OCI-LY1 (cell line): ENCODE measurements at regions not wholly inside any gene's neighbourhood (a gene's known extent, or its start where the extent isn't known, plus 50 kb on each side); places are given as distances from the start of the nearest gene placed in this dataset.

Source experiments
- H2AFZ ChIP-seq: fragments of 200-600 bp; sonication (generic), shearing (Covaris generic); 2 replicates; pipeline ENCODE4 v1.6.0; 2014; ENCODE audit warnings: antibody characterized with exemption, mild to moderate bottlenecking, low read length
- H3F3A ChIP-seq: fragments of 200-600 bp; sonication (generic), shearing (Covaris generic); 2 replicates; pipeline ENCODE4 v1.6.0; 2014; ENCODE audit warnings: mild to moderate bottlenecking, antibody characterized with exemption, low read length, moderate library complexity; ENCODE audit not compliant: insufficient read depth
- H3K27ac ChIP-seq: fragments of 200-600 bp; sonication (generic); 2 replicates; pipeline ENCODE4 v1.5.1; 2014; ENCODE audit warnings: low read length, mixed run types, mild to moderate bottlenecking, low read depth; ENCODE audit not compliant: poor library complexity, severe bottlenecking
- H3K27me3 ChIP-seq: fragments of 200-600 bp; sonication (generic); 2 replicates; pipeline ENCODE4 v1.6.0; 2014; ENCODE audit warnings: antibody characterized with exemption, mild to moderate bottlenecking, low read length, moderate library complexity; ENCODE audit not compliant: insufficient read depth
- H3K36me3 ChIP-seq: fragments of 200-600 bp; sonication (generic); 2 replicates; pipeline ENCODE4 v1.6.1; 2014; ENCODE audit warnings: mild to moderate bottlenecking, antibody characterized with exemption, low read length, moderate library complexity, mixed read lengths; ENCODE audit not compliant: insufficient read depth
- H3K4me1 ChIP-seq: fragments of 200-600 bp; sonication (generic); 2 replicates; pipeline ENCODE4 v1.5.1; 2014; ENCODE audit warnings: mild to moderate bottlenecking, low read length, moderate library complexity; ENCODE audit not compliant: insufficient read depth, severe bottlenecking
- H3K4me2 ChIP-seq: fragments of 200-600 bp; sonication (generic), shearing (Covaris generic); 2 replicates; pipeline ENCODE4 v1.6.1; 2014; ENCODE audit warnings: low read length
- H3K4me3 ChIP-seq: fragments of 200-600 bp; sonication (generic); 2 replicates; pipeline ENCODE4 v1.5.1; 2014; ENCODE audit warnings: low read length, low read depth, mild to moderate bottlenecking, mixed read lengths; ENCODE audit not compliant: poor library complexity, severe bottlenecking
- H3K79me2 ChIP-seq: fragments of 200-600 bp; shearing (Covaris generic); 2 replicates; pipeline ENCODE4 v1.6.1; 2016; ENCODE audit warnings: mixed run types, low read length, mixed read lengths; ENCODE audit not compliant: insufficient read depth
- H3K9ac ChIP-seq: fragments of 200-600 bp; sonication (generic), shearing (Covaris generic); 2 replicates; pipeline ENCODE4 v1.6.1; 2014; ENCODE audit warnings: mild to moderate bottlenecking, low read length, mixed read lengths
- H3K9me2 ChIP-seq: fragments of 200-600 bp; sonication (generic), shearing (Covaris generic); 2 replicates; pipeline ENCODE4 v1.6.1; 2014; ENCODE audit warnings: low read depth, mild to moderate bottlenecking, low read length, mixed read lengths
- H3K9me3 ChIP-seq: fragments of 200-600 bp; shearing (Covaris generic); 2 replicates; pipeline ENCODE4 v1.6.1; 2014; ENCODE audit warnings: low read length, mixed read lengths
- H4K20me1 ChIP-seq: fragments of 200-600 bp; sonication (generic), shearing (Covaris generic); 2 replicates; pipeline ENCODE4 v1.6.0; 2016; ENCODE audit warnings: mild to moderate bottlenecking, low read length; ENCODE audit not compliant: insufficient read depth
- CTCF ChIP-seq: fragments of 200-600 bp; sonication (generic), shearing (Covaris generic); IDR thresholded peaks from 2 replicates; pipeline ENCODE4 v1.5.1; 2017; ENCODE audit warnings: mild to moderate bottlenecking, antibody characterized with exemption, low read length, moderate library complexity, mixed read lengths
- EZH2 ChIP-seq: fragments of 200-600 bp; sonication (generic), shearing (Covaris generic); IDR thresholded peaks from 2 replicates; pipeline ENCODE4 v1.8.0; 2017; ENCODE audit warnings: borderline replicate concordance, mixed run types, mild to moderate bottlenecking, antibody characterized with exemption, low read length, moderate library complexity, mixed read lengths

GRCh38 chr14:44778604-44779003 lies 183.1 kb downstream of the KLHL28 start:
- Histone ChIP-seq H3K27ac (no peak overlapping the region), H3K4me3 (no peak overlapping the region), H3K9me3 (no peaks in the 10 kb centered on the region), H3K9me2 (no peaks in the 10 kb centered on the region), H3K4me2 (no peak overlapping the region), H3K79me2 (no peaks in the 10 kb centered on the region), H2AFZ (no peak overlapping the region), H3K36me3 (no peaks in the 10 kb centered on the region), H4K20me1 (no peaks in the 10 kb centered on the region), H3K9ac (no peak overlapping the region), H3K27me3 (no peaks in the 10 kb centered on the region), H3K4me1 (no peaks in the 10 kb centered on the region), H3F3A (no peaks in the 10 kb centered on the region)
- TF ChIP-seq CTCF = no peak
- no peak for TF ChIP-seq EZH2

GRCh38 chr14:44777584-44777983 lies 184.2 kb downstream of the KLHL28 start:
- Histone ChIP-seq H2AFZ (no peak overlapping the region), H3K4me3 (no peak overlapping the region), H3F3A (no peaks in the 10 kb centered on the region), H3K9ac (no peak overlapping the region), H3K27ac (no peak overlapping the region), H3K4me2 (no peak overlapping the region), H3K27me3 (no peaks in the 10 kb centered on the region), H3K4me1 (no peaks in the 10 kb centered on the region), H3K9me2 (no peaks in the 10 kb centered on the region), H4K20me1 (no peaks in the 10 kb centered on the region), H3K36me3 (no peaks in the 10 kb centered on the region), H3K9me3 (no peaks in the 10 kb centered on the region), H3K79me2 (no peaks in the 10 kb centered on the region)
- TF ChIP-seq EZH2 (no peak), CTCF (no peak)

GRCh38 chr14:44775248-44775647 lies 186.5 kb downstream of the KLHL28 start:
- Histone ChIP-seq H3F3A (no peaks in the 10 kb centered on the region), H3K27me3 (no peaks in the 10 kb centered on the region), H2AFZ (no peak overlapping the region), H3K9me3 (no peaks in the 10 kb centered on the region), H3K36me3 (no peaks in the 10 kb centered on the region), H3K4me1 (no peaks in the 10 kb centered on the region), H3K79me2 (no peaks in the 10 kb centered on the region), H3K9ac (no peak overlapping the region), H4K20me1 (no peaks in the 10 kb centered on the region), H3K27ac (no peak overlapping the region), H3K9me2 (no peaks in the 10 kb centered on the region), H3K4me2 (no peak overlapping the region), H3K4me3 (no peak overlapping the region)
- TF ChIP-seq CTCF (no peak), EZH2 (no peak)
